ENCODE measurements at regions not wholly inside any gene's neighbourhood (a gene's known extent, or its start where the extent isn't known, plus 50 kb on each side); places are given as distances from the start of the nearest gene placed in this dataset.

- H3K4me1 ChIP-seq = no peaks in the 10 kb centered on the region
- intact Hi-C loops (cut with DNase I) = no loop called here
- H3K36me3 ChIP-seq = no peaks in the 10 kb centered on the region
- H3K27me3 ChIP-seq = peaks cover 0 to 48% (median 11%) of the 10 kb centered on the region in 3 donors
- 60 to 74% methylated on average over 14 of the region's 14 CpGs for WGBS, 2 donors
- no peak overlapping the region for H3K27ac ChIP-seq
- no peak overlapping the region for H3K4me3 ChIP-seq
- no peaks in the 10 kb centered on the region for H3K9me3 ChIP-seq
- TF ChIP-seq POLR2AphosphoS5 (IDR thresholded peaks at IDR 0.05) (no peak), CTCF (IDR thresholded peaks at IDR 0.05) (no peak), POLR2A (IDR thresholded peaks at IDR 0.05) (no peak), EP300 (IDR thresholded peaks at IDR 0.05) (no peak)
- no peak for DNase-seq
Observed at GRCh38 chr17:73989671-73990070, 213.8 kb upstream of the RPL38 start.

- intact Hi-C loops (cut with DNase I) = no loop called here
- DNase-seq = no peak
- no peaks in the 10 kb centered on the region for H3K4me1 ChIP-seq
- H3K4me3 ChIP-seq = no peak overlapping the region
- 86 to 91% methylated on average over 7 of the region's 7 CpGs for WGBS, 2 donors
- no peaks in the 10 kb centered on the region for H3K36me3 ChIP-seq
- peaks cover 0 to 52% (median 11%) of the 10 kb centered on the region in 3 donors for H3K27me3 ChIP-seq
- H3K9me3 ChIP-seq = no peaks in the 10 kb centered on the region
- no peak for TF ChIP-seq CTCF (IDR thresholded peaks at IDR 0.05)
- TF ChIP-seq POLR2A (IDR thresholded peaks at IDR 0.05) = no peak
- no peak for TF ChIP-seq POLR2AphosphoS5 (IDR thresholded peaks at IDR 0.05)
- no peak for TF ChIP-seq EP300 (IDR thresholded peaks at IDR 0.05)
- H3K27ac ChIP-seq = no peak overlapping the region
Observed at GRCh38 chr17:73990290-73990689, 213.2 kb upstream of the RPL38 start.

- no peak for DNase-seq
- no peaks in the 10 kb centered on the region for H3K36me3 ChIP-seq
- H3K9me3 ChIP-seq = no peaks in the 10 kb centered on the region
- H3K27me3 ChIP-seq = peaks cover 0 to 49% (median 11%) of the 10 kb centered on the region in 3 donors
- 33 to 66% methylated on average over 5 of the region's 5 CpGs for WGBS, 2 donors
- no peak overlapping the region for H3K27ac ChIP-seq
- no peaks in the 10 kb centered on the region for H3K4me1 ChIP-seq
- TF ChIP-seq EP300 (IDR thresholded peaks at IDR 0.05) = no peak
- no peak for TF ChIP-seq POLR2A (IDR thresholded peaks at IDR 0.05)
- no peak for TF ChIP-seq CTCF (IDR thresholded peaks at IDR 0.05)
- no peak for TF ChIP-seq POLR2AphosphoS5 (IDR thresholded peaks at IDR 0.05)
- intact Hi-C loops (cut with DNase I) = no loop called here
- H3K4me3 ChIP-seq = no peak overlapping the region
Observed at GRCh38 chr17:73991260-73991659, 212.2 kb upstream of the RPL38 start.

- no peaks in the 10 kb centered on the region for H3K9me3 ChIP-seq
- no peak overlapping the region for H3K27ac ChIP-seq
- DNase-seq = no peak
- H3K4me3 ChIP-seq = no peak overlapping the region
- no peak for TF ChIP-seq POLR2AphosphoS5 (IDR thresholded peaks at IDR 0.05)
- no peak for TF ChIP-seq CTCF (IDR thresholded peaks at IDR 0.05)
- TF ChIP-seq EP300 (IDR thresholded peaks at IDR 0.05) = no peak
- 80 to 89% methylated on average over 4 of the region's 4 CpGs for WGBS, 2 donors
- intact Hi-C loops (cut with DNase I) = no loop called here
- peaks cover 0 to 17% (median 14%) of the 10 kb centered on the region in 4 donors for H3K4me1 ChIP-seq
- H3K36me3 ChIP-seq = no peaks in the 10 kb centered on the region
- H3K27me3 ChIP-seq = peaks cover 0 to 34% (median 11%) of the 10 kb centered on the region in 3 donors
Observed at GRCh38 chr17:73994946-73995345, 208.5 kb upstream of the RPL38 start.

- WGBS, 2 donors = 95 to 96% methylated on average over 3 of the region's 3 CpGs
- no peak overlapping the region for H3K27ac ChIP-seq
- DNase-seq = no peak
- no peaks in the 10 kb centered on the region for H3K9me3 ChIP-seq
- intact Hi-C loops (cut with DNase I) = no loop called here
- no peaks in the 10 kb centered on the region for H3K36me3 ChIP-seq
- H3K4me3 ChIP-seq = no peak overlapping the region
- peaks cover 0 to 26% (median 2%) of the 10 kb centered on the region in 3 donors for H3K27me3 ChIP-seq
- H3K4me1 ChIP-seq = peaks cover 0 to 17% (median 14%) of the 10 kb centered on the region in 4 donors
- TF ChIP-seq CTCF (IDR thresholded peaks at IDR 0.05) (no peak), EP300 (IDR thresholded peaks at IDR 0.05) (no peak), POLR2AphosphoS5 (IDR thresholded peaks at IDR 0.05) (no peak), POLR2A (IDR thresholded peaks at IDR 0.05) (no peak)
Observed at GRCh38 chr17:73997059-73997458, 206.4 kb upstream of the RPL38 start.
